HG02973 (cell line): ENCODE measurements at regions not wholly inside any gene's neighbourhood (a gene's known extent, or its start where the extent isn't known, plus 50 kb on each side); places are given as distances from the start of the nearest gene placed in this dataset.
"Not testable (repeated sequence)": the region's sequence is repeated elsewhere in the genome, so short reads cannot be mapped to it uniquely, and the experiment has no call there.

ENCODE experiments used
- ATAC-seq: cut with Tn5 transposase; IDR thresholded peaks from one replicate; pipeline ENCODE4 v1.9.1; 2021; ENCODE audit warnings: moderate library complexity; ENCODE audit not compliant: unreplicated experiment

DNA sequence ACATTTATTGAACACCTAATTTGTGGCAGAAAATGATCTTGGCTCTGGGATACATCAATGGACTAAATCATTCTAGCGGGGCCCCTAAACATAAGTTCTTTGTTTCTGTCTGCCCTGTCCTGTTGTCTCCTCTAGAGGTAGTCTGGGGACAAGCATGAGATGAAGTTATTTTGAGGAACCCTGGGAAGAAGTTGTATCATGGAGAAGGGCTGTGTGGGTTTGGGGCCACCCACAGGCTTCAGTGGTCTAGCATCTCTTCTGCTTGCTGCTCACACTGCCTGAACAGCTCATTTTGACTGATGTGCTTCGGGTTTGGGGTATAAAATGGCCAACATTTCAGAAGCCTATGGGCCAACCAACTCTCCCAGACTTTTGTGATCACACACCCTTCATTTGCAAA, 50.3 kb upstream of the OSBPL11 start:
- ATAC-seq, result no peak

DNA sequence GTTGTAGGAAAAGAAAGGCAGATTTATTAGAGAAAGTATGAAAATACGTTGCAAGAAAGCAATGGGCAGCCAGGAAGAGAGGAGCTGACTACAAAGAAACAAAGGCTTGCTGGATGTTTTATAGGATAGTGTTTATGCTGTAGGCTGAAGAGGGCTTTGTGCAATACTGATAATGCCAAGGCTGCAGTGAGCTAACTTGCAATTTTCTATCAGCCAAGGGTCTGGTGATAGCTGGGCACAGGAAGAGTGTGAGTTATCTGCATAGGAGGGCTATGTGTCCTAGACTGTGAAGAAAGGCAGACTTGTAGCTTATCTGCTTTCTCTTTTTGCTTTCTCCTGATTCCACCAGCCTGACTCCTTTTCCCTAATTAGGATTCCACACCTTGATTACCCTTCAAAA, 51.3 kb upstream of the OSBPL11 start:
- ATAC-seq, result no peak

DNA sequence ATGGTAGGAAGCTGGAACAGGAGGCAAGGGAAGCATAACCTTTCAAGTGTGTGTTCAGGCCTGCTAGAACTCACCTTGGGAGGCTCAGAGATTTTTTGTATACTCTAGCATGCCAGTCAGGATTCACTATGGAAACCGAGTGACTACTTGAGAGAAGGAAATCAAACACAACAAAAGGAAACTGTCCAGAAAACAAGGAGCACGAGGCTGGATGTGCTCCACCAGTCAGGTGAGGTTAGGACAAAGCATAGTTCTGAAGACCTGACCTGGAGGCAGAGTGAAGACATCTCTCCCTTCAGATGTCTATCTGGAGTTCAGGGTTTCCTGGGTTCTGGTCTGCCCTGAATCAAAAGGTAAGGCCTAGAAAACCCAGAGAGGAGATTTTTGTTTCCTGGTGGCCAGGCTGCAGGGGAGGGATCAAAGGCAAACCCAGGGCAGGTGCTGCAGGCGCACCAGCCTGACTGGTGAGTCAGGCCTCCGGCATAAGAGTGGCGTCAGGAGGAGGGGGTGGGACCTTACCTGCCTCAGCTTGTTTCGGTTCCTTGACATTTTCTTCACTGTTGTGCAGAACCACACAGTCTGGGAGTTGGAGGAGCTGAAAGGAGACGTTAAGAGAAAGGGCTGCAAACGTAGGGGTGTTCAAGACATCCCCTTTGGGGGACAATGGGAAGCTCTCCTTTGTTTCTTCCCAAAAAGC, 52.2 kb upstream of the OSBPL11 start:
- no peak for ATAC-seq

DNA sequence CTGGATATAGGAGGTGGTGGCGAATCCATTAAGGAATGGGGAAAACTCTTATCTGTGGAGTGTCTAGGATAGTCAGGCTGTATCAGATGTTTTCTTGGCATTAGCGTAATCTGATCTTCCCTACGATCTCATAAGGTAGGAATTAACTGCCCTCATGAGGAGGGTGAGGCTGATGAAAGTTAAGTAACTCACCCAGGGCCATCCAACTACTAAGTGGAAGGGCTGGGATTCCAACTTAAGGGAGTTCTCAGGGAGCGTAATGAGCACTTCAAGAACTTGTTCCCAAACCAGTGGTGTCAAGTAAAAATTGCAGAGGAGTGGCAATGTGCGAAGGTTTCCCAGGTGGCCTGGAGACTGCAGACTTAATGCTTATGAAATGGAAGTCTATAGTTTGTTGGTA, 55.9 kb upstream of the OSBPL11 start:
- ATAC-seq, result no peak

DNA sequence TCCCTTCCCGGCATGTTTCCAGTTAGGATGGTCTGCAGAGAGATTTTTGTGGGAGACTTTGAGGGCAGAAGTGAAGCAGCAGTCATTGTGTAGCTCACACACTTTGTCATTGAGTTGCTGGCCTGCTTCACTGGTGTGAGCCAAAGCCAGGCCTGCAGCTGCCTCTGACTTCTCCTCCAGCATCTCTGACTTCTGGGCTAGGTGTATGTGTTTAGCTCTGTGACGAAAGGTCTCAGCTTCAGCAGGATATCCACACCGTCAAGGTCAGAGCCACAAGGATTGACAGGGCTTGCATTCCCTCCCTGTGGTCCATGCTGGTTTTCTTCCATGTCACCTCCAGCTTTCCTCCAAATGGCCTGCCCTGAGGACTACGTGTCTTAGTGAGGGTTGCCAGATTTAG, 57.1 kb upstream of the OSBPL11 start:
- ATAC-seq, result no peak

DNA sequence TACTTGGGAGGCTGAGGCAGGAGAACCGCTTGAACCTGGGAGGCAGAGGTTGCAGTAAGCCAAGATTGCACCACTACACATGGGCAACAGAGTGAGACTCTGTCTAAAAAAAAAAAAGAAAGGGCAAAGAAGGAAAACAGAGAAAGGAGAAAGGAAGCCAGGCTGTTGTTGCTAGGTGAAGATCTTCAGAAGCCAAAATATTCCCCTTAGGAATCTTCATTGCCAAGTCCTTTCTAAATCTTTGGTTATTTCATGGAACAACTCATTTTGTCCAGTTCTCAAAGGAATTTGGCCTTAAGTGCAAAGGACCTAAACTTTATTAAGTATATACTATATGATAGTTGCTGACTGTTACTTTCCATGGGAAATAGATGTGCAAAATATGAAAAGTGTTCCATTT, 59.2 kb upstream of the OSBPL11 start:
- no peak for ATAC-seq

DNA sequence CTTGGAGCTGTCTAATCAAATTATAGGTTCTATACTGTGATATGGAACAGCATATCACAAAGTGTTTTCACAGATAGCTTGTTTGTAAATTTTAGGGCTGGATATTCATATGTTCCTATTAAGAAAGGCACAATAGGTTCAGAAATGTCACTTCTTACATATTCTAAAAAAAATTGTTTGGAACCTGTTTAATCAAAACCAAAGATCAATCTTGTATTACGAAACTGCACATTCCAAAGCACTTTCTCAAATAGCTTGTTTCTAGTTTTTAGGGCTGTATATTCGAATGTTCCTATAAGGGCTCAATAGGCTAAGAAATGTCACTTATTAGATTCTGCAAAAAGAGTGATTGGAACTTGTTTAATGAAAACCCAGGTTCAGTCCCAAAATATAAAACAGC, 67.4 kb upstream of the OSBPL11 start:
- no peak for ATAC-seq

DNA sequence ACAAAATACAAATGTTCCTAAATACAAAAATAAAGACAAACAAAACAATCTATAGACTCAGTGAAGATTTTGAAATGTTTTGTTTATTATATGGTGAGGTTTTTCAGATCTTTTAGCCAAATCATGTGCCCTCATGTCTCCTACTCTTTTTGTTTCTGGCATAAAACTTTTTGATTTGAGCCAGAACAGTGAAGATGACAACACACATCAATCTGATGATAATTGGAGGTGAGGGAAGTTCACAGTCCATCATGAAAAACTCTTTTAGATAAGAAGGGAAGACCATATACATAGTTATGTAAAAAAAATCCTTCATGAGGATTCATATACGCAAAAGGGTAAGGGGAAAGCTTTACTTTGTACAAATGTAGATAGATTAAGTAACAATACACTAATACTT, 75.1 kb upstream of the OSBPL11 start:
- ATAC-seq, result no peak

DNA sequence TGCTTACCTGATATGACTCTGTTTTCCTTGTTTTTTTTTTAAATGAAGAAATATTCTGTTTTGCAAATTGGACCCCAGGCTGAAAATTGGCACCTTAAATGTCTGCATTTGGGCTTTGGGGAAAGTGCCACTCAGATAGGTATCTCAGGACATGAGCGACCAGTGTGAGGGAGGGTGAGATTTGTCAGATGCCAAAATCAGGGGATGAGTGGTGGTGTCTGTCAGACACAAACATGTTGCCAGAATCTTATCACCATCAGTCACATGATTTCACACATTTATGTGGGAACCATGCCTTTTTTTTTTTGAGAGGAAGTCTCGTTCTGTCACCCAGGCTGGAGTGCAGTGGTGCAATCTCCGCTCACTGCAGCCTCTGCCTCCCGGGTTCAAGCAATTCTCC, 75.6 kb upstream of the OSBPL11 start:
- ATAC-seq, result no peak

DNA sequence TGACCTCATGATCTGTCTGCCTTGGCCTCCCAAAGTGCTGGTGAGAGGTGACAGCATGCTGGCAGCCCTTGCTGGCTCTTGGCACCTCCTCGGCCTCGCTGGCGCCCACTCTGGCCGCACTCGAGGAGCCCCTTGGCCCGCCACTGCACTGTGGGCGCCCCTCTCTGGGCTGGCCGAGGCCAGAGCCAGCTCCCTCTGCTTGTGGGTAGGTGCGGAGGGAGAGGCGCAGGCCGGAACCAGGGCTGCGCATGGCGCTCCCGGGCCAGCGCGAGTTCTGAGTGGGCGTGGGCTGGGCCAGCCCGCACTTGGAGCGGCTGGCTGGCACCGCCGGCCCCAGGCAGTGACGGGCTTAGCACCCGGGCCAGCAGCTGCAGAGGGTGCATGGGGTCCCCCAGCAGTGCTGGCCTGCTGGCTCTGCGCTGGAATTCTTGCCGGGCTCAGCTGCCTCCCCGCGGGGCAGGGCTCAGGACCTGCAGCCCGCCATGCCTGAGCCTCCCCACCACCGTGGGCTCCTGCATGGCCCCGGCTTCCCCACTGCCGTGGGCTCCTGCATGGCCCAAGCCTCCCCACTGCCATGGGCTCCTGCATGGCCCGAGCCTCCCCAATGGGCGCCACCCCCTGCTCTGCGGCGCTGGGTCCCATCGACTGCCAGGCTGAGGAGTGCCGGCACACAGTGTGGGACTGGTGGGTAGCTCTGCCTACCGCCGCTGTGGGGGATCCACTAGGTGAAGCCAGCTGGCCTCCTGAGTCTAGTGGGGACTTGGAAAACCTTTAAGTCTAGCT, 76.4 kb upstream of the OSBPL11 start:
- no peak for ATAC-seq

DNA sequence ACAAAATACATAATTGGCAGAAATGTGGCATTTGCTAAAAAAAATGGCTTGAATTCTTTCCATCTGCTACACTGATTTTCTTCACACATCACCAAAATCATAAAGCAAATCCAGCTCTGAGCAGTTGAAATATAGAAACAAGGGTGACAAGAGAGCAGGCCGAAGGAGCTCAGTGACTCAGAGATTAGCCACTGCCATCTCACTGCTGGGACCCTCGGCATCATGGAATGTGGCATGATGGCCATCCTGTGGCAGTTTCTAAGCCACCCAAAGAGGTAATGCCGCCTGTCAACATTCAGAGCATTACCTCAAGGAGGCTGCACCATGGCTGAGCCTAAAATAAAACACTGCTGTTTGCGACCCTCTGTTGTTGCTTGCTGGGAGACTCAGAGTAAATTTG, 80.5 kb upstream of the OSBPL11 start:
- no peak for ATAC-seq

DNA sequence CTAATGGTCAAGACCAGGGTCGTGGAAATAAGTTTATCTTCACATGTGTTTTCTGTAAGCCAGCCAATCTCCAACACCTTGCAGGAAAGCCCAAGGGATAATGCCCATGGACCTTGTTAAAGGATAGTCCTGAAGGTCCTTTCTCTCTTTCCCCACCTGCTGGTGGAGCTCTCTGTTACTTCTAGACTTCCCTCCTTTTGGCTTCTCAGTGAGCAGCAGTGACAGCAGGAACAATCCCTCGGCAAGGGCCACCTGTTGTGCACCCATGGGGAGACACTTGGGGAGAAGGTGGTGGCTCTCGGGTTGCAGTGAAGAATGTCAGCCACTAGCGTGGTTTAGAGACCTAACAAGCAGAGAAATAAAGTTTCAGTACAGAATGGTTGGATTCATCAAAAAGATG, 84.0 kb upstream of the OSBPL11 start:
- no peak for ATAC-seq

DNA sequence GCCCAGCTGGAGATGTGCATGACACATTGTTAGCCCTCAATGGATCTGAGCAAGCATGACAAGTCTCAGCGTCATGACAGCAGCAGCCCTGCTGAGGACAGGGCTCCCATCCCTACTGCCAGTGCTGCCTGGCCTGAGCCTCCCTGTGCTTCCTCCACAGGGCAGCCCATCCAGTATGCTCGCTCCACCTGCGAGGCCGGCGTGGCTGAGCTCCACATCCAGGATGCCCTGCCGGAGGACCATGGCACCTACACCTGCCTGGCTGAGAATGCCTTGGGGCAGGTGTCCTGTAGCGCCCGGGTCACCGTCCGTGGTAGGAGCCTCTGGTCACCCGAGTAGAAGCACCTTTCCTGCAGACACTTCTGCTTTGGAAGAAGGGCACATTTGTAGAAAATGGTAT, 85.8 kb upstream of the OSBPL11 start:
- no peak for ATAC-seq

DNA sequence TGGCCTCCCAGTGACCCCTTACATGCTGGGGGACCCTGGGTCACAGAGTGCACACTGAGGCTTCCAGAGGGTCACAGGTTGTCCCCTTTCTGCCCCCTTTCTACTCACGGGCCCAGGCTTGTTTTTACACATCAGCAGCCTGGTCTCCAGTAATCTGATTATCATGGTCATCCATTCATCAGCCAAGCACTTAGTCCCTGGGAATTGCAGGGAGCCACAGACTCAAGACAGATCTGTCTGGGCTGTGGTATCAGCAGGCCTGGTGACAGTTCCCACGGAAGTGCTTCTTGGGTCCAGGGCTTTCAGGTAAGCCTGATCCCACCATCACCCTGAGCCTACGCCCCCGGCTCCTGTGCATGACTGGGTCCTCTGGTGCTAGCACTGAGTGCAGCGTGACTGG, 86.6 kb upstream of the OSBPL11 start:
- ATAC-seq, result not testable (repeated sequence)

DNA sequence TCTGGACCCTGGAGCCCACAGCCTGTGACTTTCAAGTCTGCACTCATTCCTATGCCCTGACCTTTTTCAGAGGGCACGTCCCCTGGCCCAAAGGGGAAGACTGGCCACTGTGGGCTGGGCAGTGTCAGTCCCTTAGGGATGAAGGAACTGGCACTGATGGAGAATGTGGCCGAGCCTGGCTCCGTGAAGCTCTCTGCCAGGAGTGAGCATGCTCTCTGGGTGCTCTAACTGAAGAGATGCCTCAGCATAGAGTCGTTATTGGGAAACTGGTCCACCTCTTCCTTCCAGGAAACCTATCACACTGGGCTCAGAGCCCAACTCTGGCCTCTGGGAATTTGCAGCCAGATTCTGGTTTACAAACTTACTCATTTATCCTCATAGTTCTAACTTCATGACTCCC, 87.3 kb upstream of the OSBPL11 start:
- ATAC-seq, result not testable (repeated sequence)

DNA sequence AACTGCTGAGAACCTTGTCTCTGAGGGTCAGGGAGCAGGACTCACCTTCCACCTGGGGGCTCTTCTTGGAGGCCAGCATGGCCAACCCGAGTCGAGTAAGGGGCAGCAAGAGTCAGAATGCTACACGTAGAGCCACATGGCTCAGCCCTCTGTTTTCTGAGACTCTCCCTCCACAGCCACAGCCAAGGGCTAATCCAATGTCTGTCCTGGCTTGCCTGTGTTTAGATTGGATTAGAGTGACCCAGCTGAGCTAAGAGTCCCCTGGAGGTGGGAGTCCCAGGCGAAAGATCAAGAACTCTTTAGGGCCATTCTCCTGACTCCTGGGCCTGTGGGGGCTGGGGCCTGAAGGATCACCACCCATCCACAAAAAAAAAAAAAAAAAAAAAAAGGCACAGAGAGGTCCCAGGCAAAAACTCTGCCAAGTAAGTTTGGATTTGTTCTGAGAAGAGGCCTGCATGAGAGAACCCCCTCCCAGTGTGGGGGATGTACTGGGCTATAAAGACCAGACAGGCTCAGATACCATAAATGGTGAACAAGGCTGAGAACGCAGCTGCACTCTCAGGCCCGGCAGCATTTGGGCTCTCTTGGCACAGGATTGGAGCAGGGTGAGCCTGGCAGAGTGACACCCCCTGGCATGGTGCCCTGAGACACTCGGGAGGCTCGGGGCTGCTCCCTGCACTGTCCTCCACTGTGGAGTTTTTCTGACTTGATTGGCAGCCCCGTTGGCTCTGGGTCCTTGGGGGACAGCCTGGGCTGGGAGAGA, 88.0 kb upstream of the OSBPL11 start:
- ATAC-seq, result no peak

DNA sequence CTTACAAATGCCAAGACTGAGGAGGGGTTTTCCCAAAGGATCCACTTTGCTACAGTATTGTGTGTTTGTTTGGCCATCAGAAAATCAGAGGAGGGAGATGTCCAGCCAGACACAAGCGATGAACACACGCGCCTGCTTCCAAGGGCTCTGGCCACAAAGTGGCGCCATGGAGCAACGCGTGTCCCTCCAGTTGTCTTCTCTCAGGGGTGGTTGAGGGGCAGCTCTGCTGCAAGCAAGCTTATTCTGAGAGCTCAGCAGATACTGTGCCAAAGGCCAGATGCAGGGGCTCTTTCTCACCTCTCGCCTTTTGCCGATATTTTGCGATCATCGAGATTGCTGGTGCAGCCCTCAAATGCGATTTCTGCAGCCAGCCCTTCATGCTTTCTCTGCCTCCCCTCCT, 88.9 kb upstream of the OSBPL11 start:
- ATAC-seq, result no peak

DNA sequence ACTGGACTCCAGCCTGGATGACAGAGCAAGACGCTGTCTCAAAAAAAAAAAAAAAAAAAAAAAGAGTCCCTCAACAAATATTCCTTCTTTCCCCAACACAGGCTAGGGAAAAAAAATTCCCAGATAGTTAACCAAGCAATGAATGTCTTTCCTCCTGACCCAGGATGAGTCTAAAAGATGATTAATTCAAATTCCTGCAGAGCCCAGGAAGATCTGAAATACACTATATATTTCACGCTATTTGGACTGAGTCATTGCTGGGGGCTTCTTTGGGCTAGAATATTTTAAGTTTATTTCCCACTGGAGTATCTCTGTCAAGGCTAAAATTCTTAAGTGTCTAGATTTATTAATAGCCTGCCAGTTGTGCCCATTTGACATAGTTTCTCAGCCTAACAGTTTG, 90.4 kb upstream of the OSBPL11 start:
- ATAC-seq, result not testable (repeated sequence)

DNA sequence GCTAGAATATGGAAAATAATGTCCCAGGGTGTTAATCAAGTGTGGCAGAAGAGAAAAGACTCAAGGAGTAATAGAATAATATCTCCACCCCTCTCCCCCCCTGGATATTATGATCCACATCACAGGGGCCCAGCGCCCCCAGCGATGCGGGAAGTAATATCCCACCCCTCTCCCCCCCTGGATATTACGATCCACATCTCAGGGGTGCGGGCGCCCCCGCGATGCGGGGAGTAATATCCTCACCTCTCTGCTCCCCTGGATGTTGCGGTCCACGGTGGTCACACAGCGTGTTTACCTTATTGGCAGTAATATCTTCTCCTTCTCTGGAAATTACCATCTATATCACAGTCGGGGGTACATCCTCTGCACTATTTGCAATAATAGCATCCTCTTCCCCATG, 97.1 kb upstream of the OSBPL11 start:
- ATAC-seq, result no peak

DNA sequence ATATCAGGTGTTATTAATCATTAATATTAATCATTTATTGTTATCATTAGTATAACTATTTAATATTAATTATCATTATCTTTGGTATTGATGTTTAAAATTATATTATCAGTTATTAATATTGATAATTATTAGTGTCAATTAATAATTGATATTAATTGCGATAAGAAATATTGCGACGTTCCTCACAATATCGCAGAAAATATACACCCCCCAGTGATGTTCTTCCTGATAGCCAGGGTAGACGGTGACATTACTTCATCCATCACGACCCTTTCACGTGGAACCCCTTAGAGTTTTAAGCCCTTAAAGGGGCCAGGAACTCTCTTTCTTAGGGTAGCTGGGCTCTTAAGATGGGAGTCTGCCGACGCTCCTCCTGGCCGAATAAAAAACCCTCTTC, 98.6 kb upstream of the OSBPL11 start:
- no peak for ATAC-seq

DNA sequence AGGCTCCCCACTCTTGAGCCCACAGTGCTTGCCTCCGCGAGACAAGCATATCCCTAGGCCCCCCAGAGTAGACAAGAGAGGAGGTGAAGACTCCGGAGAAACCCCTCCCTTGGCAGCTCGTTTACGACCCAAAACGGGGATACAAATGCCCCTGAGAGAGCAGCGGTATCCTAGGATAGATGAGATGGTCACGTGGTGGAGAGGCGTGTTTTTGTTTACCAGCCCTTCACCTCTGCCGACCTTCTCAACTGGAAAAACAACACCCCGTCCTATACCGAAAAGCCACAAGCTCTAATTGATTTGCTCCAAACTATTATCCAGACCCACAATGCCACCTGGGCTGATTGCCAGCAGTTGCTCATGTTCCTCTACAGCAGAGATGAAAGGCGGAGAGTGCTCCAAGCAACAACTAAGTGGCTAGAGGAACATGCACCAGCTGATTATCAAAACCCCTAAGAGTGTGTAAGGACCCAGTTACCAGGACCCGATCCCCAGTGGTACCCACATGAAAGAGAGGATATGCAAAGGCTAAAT, 99.5 kb upstream of the OSBPL11 start:
- ATAC-seq, result no peak

DNA sequence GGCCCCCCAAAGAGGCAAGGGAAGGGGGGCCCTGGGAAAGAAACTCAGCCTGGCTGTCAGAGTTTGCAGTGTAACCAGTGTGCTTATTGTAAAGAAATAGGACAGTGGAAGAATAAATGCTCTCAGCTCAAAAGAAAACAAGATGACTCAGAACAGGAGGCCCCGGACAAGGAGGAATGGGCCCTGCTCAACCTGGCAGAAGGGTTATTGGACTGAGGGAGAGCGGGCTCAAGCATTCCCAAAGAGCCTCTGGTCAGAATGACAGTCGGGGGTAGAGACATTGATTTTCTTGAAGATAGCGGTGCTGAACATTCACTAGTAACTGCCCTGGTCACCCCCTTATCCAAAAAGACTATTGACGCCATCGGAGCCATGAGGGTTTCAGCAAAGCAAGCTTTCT, 100.4 kb upstream of the OSBPL11 start:
- no peak for ATAC-seq
